Middle frontal gyrus (tissue), 1 donor: ENCODE measurements at regions not wholly inside any gene's neighbourhood (a gene's known extent, or its start where the extent isn't known, plus 50 kb on each side); places are given as distances from the start of the nearest gene placed in this dataset.
"Not testable (repeated sequence)": the region's sequence is repeated elsewhere in the genome, so short reads cannot be mapped to it uniquely, and the experiment has no call there.

ENCODE experiments used
- DNase-seq: peaks from one replicate; pipeline ENCODE4 v3.0.0-alpha.2; 2015; ENCODE audit warnings: low spot score; ENCODE audit errors: extremely low spot score

GRCh38 chr14:43200519-43200918 lies 1306.6 kb downstream of the FSCB start:
- no peak for DNase-seq

- DNase-seq = no peak
These were observed 1308.6 kb downstream of the FSCB start for GRCh38 chr14:43198465-43198864.

- no peak for DNase-seq
These were observed 1322.5 kb downstream of the FSCB start for GRCh38 chr14:43184540-43184939.

GRCh38 chr14:43183916-43184315 lies 1323.2 kb downstream of the FSCB start:
- no peak for DNase-seq

- DNase-seq = no peak
These were observed 1331.2 kb downstream of the FSCB start for GRCh38 chr14:43175896-43176295.

GRCh38 chr14:43172899-43173548 lies 1334.1 kb downstream of the FSCB start:
- DNase-seq = no peak

- no peak for DNase-seq
These were observed 1337.4 kb downstream of the FSCB start for GRCh38 chr14:43169722-43170121.

- no peak for DNase-seq
These were observed 1338.6 kb downstream of the FSCB start for GRCh38 chr14:43168371-43168925.

GRCh38 chr14:43166163-43166562 lies 1340.9 kb downstream of the FSCB start:
- no peak for DNase-seq

GRCh38 chr14:43165651-43166050 lies 1341.4 kb downstream of the FSCB start:
- no peak for DNase-seq

- no peak for DNase-seq
These were observed 1345.6 kb downstream of the FSCB start for GRCh38 chr14:43161477-43161876.

- no peak for DNase-seq
These were observed 1349.4 kb downstream of the FSCB start for GRCh38 chr14:43157661-43158060.

- DNase-seq = no peak
These were observed 1351.2 kb downstream of the FSCB start for GRCh38 chr14:43155924-43156323.

- DNase-seq = no peak
These were observed 1351.8 kb downstream of the FSCB start for GRCh38 chr14:43155258-43155657.

- DNase-seq = no peak
These were observed 1359.6 kb downstream of the FSCB start for GRCh38 chr14:43147485-43147884.

GRCh38 chr14:43145361-43145760 lies 1361.7 kb downstream of the FSCB start:
- DNase-seq = no peak

GRCh38 chr14:43143106-43143505 lies 1364.0 kb downstream of the FSCB start:
- DNase-seq = no peak

GRCh38 chr14:43141636-43142191 lies 1365.4 kb downstream of the FSCB start:
- no peak for DNase-seq

- DNase-seq = no peak
These were observed 1366.6 kb downstream of the FSCB start for GRCh38 chr14:43140453-43140852.

- no peak for DNase-seq
These were observed 1371.1 kb downstream of the FSCB start for GRCh38 chr14:43135877-43136411.

- DNase-seq = no peak
These were observed 1374.6 kb downstream of the FSCB start for GRCh38 chr14:43132441-43132840.

GRCh38 chr14:43128429-43128828 lies 1378.7 kb downstream of the FSCB start:
- not testable (repeated sequence) for DNase-seq

- not testable (repeated sequence) for DNase-seq
These were observed 1379.2 kb downstream of the FSCB start for GRCh38 chr14:43127874-43128273.
